Tibial nerve (tissue), 4 donors: ENCODE measurements at regions not wholly inside any gene's neighbourhood (a gene's known extent, or its start where the extent isn't known, plus 50 kb on each side); places are given as distances from the start of the nearest gene placed in this dataset.

Source experiments
- DNase-seq, 2 donors: peaks; one replicate each; pipeline ENCODE4 v3.0.0-alpha.2; 2019; ENCODE audit warnings: low spot score in 2 of 2
- H3K27ac ChIP-seq, 4 donors: fragments of 200-600 bp; sonication (generic) in 3 of 4; one replicate each; pipeline ENCODE4 v1.5.1; 2017 to 2019; ENCODE audit warnings: mild to moderate bottlenecking in 1 of 4
- H3K27me3 ChIP-seq, 2 donors: fragments of 200-600 bp; sonication (generic) in 1 of 2; one replicate each; pipeline versions ENCODE4 v1.5.1 to v1.6.0; 2017 to 2019
- H3K36me3 ChIP-seq, 3 donors: fragments of 200-600 bp; sonication (generic); one replicate each; pipeline ENCODE4 v1.5.1; 2018 to 2019
- H3K4me1 ChIP-seq, 4 donors: fragments of 200-600 bp; sonication (generic) in 3 of 4; one replicate each; pipeline ENCODE4 v1.5.1; 2017 to 2019
- H3K4me3 ChIP-seq, 4 donors: fragments of 200-600 bp; sonication (generic) in 3 of 4; one replicate each; pipeline ENCODE4 v1.5.1; 2017 to 2019; ENCODE audit warnings: mild to moderate bottlenecking in 1 of 4, moderate library complexity in 1 of 4
- H3K9me3 ChIP-seq, 4 donors: fragments of 200-600 bp; sonication (generic) in 3 of 4; one replicate each; pipeline ENCODE4 v1.5.1; 2017 to 2019
- CTCF ChIP-seq, 5 experiments: fragments of 200-600 bp in 3 of 5; fragments of 450-650 bp in 2 of 5; sonication (generic) in 3 of 5; IDR thresholded peaks; one replicate each; pipeline ENCODE4 v1.5.1; 2016 to 2019; ENCODE audit warnings: antibody characterized with exemption in 5 of 5, mild to moderate bottlenecking in 3 of 5, moderate library complexity in 2 of 5
- EP300 ChIP-seq, 2 donors: sonication (generic); formaldehyde crosslinking; IDR thresholded peaks; one replicate each; pipeline ENCODE4 v1.6.1; 2017; ENCODE audit warnings: antibody characterized with exemption in 2 of 2, mild to moderate bottlenecking in 1 of 2
- POLR2A ChIP-seq, 2 donors: fragments of 450-650 bp; IDR thresholded peaks; one replicate each; pipeline ENCODE4 v1.6.1; 2017; ENCODE audit warnings: antibody characterized with exemption in 2 of 2, mild to moderate bottlenecking in 2 of 2, moderate library complexity in 2 of 2
- WGBS, 2 donors: methylation state at CpG; one replicate each; pipeline ENCODE4 v1.1.5; 2018; 5-methylcytosine and 5-hydroxymethylcytosine counted together

GRCh38 chrX:1895583-1895982 is 280.7 kb downstream of the ASMT start:
- no peak for TF ChIP-seq EP300 (IDR thresholded peaks at IDR 0.05)
- TF ChIP-seq POLR2A (IDR thresholded peaks at IDR 0.05) = no peak
- no peak for TF ChIP-seq CTCF (IDR thresholded peaks at IDR 0.05)
- no peaks in the 10 kb centered on the region for H3K36me3 ChIP-seq
- peaks cover 0 to 16% (median 0%) of the 10 kb centered on the region in 4 donors for H3K9me3 ChIP-seq
- no peaks in the 10 kb centered on the region for H3K4me1 ChIP-seq
- no peak overlapping the region for H3K4me3 ChIP-seq
- H3K27ac ChIP-seq = no peak overlapping the region
- H3K27me3 ChIP-seq = no peaks in the 10 kb centered on the region
- no peak for DNase-seq

- DNase-seq = no peak
- no peak for TF ChIP-seq CTCF (IDR thresholded peaks at IDR 0.05)
- no peak for TF ChIP-seq POLR2A (IDR thresholded peaks at IDR 0.05)
- no peak for TF ChIP-seq EP300 (IDR thresholded peaks at IDR 0.05)
- H3K27me3 ChIP-seq = no peaks in the 10 kb centered on the region
- no peak overlapping the region for H3K27ac ChIP-seq
- 73 to 82% methylated on average over 12 of the region's 12 CpGs for WGBS, 2 donors
- H3K36me3 ChIP-seq = no peaks in the 10 kb centered on the region
- H3K4me1 ChIP-seq = no peaks in the 10 kb centered on the region
- H3K9me3 ChIP-seq = peaks cover 0 to 20% (median 0%) of the 10 kb centered on the region in 4 donors
- H3K4me3 ChIP-seq = no peak overlapping the region
These were observed 285.0 kb downstream of the ASMT start for GRCh38 chrX:1899841-1900240.

- 66 to 80% methylated on average over 7 of the region's 7 CpGs for WGBS, 2 donors
- no peaks in the 10 kb centered on the region for H3K4me1 ChIP-seq
- TF ChIP-seq POLR2A (IDR thresholded peaks at IDR 0.05) = no peak
- no peak for TF ChIP-seq CTCF (IDR thresholded peaks at IDR 0.05)
- no peak for TF ChIP-seq EP300 (IDR thresholded peaks at IDR 0.05)
- peaks cover 0 to 43% (median 0%) of the 10 kb centered on the region in 4 donors for H3K9me3 ChIP-seq
- no peaks in the 10 kb centered on the region for H3K27me3 ChIP-seq
- no peak for DNase-seq
- H3K4me3 ChIP-seq = no peak overlapping the region
- H3K27ac ChIP-seq = no peak overlapping the region
- H3K36me3 ChIP-seq = no peaks in the 10 kb centered on the region
These were observed 288.0 kb downstream of the ASMT start for GRCh38 chrX:1902901-1903235.

- Histone ChIP-seq H3K36me3 (no peaks in the 10 kb centered on the region), H3K4me1 (no peaks in the 10 kb centered on the region), H3K27me3 (no peaks in the 10 kb centered on the region), H3K4me3 (no peak overlapping the region), H3K9me3 (peaks cover 0 to 41% (median 0%) of the 10 kb centered on the region in 4 donors), H3K27ac (no peak overlapping the region)
- TF ChIP-seq EP300 (IDR thresholded peaks at IDR 0.05) (no peak), CTCF (IDR thresholded peaks at IDR 0.05) (no peak), POLR2A (IDR thresholded peaks at IDR 0.05) (no peak)
- WGBS, 2 donors = 84 to 86% methylated on average over 17 of the region's 17 CpGs
- DNase-seq = no peak
These were observed 288.5 kb downstream of the ASMT start for GRCh38 chrX:1903236-1903935.

GRCh38 chrX:1904663-1905218 is 289.9 kb downstream of the ASMT start:
- H3K4me1 ChIP-seq = no peaks in the 10 kb centered on the region
- no peaks in the 10 kb centered on the region for H3K36me3 ChIP-seq
- H3K27me3 ChIP-seq = no peaks in the 10 kb centered on the region
- no peak overlapping the region for H3K27ac ChIP-seq
- WGBS, 2 donors = 85 to 87% methylated on average over 2 of the region's 2 CpGs
- H3K4me3 ChIP-seq = no peak overlapping the region
- peaks cover 0 to 29% (median 0%) of the 10 kb centered on the region in 4 donors for H3K9me3 ChIP-seq
- no peak for DNase-seq
- no peak for TF ChIP-seq CTCF (IDR thresholded peaks at IDR 0.05)
- no peak for TF ChIP-seq EP300 (IDR thresholded peaks at IDR 0.05)
- no peak for TF ChIP-seq POLR2A (IDR thresholded peaks at IDR 0.05)
